HG03571 (cell line): ENCODE measurements at regions not wholly inside any gene's neighbourhood (a gene's known extent, or its start where the extent isn't known, plus 50 kb on each side); places are given as distances from the start of the nearest gene placed in this dataset.

ENCODE experiments used
- ATAC-seq: cut with Tn5 transposase; IDR thresholded peaks from one replicate; pipeline ENCODE4 v1.9.1; 2021; ENCODE audit not compliant: unreplicated experiment

DNA sequence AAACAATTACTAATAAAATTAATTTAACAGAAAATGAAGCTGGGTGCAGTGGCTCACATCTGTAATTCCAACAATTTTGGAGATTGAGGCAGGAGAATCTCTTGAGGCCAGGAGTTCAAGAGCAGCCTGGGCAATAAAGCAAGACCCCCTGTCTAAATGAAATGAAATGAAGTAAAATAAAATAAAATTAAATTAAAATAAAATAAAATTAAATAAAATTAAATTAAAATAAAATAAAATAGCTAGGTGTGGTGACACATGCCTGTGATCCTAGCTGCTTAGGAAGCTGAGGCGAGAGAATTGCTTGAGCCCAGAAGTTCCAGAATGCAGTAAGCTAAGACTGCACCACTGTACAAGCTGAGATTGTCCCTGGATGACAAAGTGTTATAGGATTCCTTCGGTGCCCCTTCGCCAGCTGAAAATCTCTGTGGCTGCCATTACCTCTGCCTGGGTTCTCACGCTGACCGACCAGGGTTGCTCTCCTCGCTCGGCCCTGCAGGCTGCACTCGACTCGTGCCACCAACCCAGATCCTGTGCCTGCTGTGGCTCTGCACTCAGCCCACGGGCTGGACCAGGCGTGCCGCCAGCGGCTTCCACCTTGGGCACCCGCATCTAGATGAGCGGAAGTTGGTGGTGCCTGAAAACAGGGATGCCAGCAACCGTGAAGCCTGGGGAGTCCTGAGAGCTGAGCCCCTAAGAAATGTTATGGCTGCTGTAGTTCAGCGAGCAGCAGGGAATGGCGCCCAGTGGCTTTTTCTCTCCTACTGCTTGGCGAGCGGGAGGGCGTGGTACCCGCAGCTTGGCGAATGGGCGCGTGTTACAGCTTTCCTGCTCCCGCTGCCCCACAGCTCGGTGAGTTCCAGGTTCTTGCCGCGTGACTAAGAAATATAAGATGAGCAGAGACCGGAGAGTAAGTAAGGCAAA, 539.2 kb upstream of the PCDH9 start:
- ATAC-seq, result no peak

DNA sequence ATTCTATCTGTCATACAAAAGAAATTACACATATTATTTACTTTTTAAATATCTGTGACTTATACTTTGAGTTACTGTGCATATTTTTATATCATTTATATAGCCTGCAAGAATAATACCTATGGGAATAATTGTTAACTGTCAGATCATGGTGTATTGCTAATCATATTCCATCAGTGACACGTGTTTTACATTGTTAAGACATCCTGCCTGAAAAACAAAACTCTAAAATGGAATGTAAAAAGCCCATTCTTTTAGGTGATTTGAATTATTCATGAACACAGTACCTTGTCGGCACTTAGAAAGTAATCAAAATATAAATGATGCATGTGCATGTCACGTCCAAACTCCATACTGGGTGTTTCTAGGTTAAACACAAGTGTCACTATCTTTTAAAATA, 533.8 kb upstream of the PCDH9 start:
- no peak for ATAC-seq

GRCh38 chr13:67763384-67763783, 533.2 kb upstream of the PCDH9 start:
- ATAC-seq, result no peak

GRCh38 chr13:67758975-67759374, 528.8 kb upstream of the PCDH9 start:
- no peak for ATAC-seq

GRCh38 chr13:67754012-67754411, 523.9 kb upstream of the PCDH9 start:
- no peak for ATAC-seq

DNA sequence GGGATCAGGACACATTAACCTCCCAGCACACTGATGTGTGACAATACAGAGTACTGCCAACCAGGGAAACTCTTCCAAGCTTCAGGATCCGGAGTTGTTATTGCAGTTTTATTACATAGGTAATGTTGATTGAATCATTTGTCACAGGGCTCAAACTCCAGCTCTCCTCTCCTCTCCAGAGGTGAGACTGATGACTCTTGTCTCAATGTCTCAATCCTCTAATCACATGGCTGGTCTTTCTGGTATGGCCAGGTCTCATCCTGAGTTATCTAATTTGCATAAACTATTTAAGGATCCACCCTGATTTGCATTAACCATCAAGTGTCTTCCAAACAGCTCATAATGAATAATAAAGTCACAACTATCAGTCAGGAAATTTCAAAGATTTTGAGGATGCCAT, 522.6 kb upstream of the PCDH9 start:
- ATAC-seq, result no peak

GRCh38 chr13:67742478-67742877, 512.3 kb upstream of the PCDH9 start:
- no peak for ATAC-seq

DNA sequence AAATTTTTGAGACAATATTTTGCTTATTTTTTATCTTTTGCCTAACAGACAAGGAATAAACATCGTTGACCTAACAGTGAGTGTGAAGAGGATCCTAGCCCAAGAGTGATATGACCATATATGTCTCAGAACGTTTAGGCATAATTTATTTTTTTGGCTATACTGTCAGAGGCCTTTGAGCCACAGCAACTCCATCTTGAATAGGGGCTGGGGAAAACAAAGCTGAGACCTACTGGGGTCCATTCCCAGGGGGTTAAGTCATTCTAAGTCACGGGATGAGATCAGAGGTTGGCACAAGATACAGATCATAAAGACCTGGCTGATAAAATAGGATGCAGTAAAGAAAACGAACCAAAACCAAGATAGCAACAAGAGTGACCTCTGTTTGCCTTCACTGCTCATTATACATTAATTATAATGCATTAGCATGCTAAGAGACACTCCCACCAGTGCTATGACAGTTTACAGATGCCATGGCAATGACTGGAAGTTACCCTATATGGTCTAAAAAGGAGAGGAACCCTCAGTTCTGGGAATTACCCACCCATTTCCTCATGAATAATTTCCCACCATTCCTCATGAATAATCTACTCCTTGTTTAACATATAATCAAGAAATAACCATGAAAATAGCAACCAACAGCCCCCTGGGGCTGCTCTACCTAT, 510.9 kb upstream of the PCDH9 start:
- ATAC-seq, result no peak

- no peak for ATAC-seq
Measured at GRCh38 chr13:67736646-67737420, 506.7 kb upstream of the PCDH9 start.

- ATAC-seq, result no peak
Measured at GRCh38 chr13:67735651-67736050, 505.5 kb upstream of the PCDH9 start.

DNA sequence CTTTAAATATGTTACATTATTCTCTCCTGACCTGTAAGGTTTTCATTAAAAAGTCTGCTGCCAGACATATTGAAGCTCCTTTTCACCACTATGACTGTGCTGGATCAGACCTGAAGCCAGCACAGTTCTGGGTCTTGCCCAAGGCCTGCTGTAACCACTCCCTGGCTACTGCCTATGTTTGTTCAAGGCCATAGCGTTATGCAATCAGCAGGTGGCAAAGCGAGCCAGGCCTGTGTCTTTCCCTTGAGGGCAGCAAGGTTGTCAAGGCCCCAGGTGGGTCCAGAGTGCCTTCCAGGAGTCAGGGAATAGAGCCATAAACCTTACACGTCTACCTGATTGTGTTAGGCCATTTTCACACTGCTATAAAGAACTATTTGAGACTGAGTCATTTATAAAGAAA, 496.8 kb upstream of the PCDH9 start:
- no peak for ATAC-seq

- no peak for ATAC-seq
Measured at GRCh38 chr13:67725999-67726398, 495.9 kb upstream of the PCDH9 start.

- no peak for ATAC-seq
Measured at GRCh38 chr13:67713571-67713970, 483.4 kb upstream of the PCDH9 start.

GRCh38 chr13:67696775-67697174, 466.6 kb upstream of the PCDH9 start:
- no peak for ATAC-seq

DNA sequence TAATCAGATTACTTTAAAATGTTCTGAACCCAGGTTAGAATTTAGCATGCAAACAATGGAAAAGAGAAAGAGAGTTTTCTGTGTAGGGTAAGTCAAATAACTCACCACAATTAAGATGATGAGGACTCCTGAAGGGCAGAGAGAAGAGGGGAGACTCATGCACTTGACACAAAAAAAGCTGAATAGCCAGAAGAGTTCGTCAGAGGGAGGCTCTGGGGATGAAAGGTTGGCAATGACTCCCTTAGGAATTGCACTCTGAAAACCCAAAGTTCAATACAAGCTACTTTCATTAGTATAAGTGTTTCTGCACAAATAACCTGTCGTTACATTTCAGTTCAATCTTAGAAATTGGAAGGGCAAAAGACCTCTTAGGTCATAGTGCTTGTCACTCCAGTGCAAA, 434.4 kb upstream of the PCDH9 start:
- no peak for ATAC-seq

GRCh38 chr13:67662997-67663396, 432.9 kb upstream of the PCDH9 start:
- no peak for ATAC-seq

GRCh38 chr13:67652887-67653286, 422.8 kb upstream of the PCDH9 start:
- ATAC-seq, result no peak

GRCh38 chr13:67651908-67652465, 421.9 kb upstream of the PCDH9 start:
- no peak for ATAC-seq

DNA sequence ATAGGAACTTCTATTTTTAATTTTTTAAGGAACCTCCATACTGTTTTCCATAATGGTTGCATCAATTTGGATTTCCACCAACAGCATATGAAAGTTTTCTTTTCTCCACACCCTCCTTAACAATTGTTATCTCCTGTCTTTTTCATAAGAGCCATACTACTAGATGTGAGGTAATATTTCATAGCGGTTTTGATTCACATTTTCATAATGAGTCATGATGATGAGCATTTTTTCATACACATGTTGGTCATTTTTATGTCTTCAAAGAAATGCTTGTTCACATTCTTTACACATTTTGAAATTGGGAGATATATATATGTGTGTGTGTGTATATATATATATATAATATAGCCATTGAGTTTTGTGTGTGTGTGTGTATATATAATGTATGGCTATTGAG, 420.3 kb upstream of the PCDH9 start:
- ATAC-seq, result no peak

DNA sequence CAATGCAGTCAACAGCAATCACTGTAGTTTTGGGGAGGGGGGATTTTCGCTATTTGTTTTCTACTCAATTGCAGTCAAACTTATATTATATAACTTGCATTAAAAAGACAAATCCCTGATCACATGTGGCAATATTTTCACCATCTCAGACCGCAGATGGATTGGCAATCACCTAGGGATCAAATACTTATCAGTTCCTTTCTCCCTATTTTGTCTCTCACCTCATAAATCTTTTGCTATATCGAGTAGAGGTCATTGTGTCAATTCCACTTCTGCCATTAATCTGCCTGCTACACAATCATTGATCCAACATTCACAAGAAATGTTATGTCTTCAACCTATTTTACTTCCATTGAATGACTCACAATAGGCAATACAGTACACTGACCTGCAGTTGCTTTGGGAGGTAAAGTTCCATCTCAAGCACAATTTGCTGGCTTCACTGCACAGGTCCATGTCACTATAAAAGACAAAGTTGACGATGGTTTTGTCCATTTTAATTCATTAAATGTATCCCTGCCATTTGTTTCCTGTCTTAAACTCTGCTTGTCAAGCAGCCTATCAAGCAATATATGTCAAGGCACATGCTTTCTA, 415.8 kb upstream of the PCDH9 start:
- ATAC-seq, result no peak

DNA sequence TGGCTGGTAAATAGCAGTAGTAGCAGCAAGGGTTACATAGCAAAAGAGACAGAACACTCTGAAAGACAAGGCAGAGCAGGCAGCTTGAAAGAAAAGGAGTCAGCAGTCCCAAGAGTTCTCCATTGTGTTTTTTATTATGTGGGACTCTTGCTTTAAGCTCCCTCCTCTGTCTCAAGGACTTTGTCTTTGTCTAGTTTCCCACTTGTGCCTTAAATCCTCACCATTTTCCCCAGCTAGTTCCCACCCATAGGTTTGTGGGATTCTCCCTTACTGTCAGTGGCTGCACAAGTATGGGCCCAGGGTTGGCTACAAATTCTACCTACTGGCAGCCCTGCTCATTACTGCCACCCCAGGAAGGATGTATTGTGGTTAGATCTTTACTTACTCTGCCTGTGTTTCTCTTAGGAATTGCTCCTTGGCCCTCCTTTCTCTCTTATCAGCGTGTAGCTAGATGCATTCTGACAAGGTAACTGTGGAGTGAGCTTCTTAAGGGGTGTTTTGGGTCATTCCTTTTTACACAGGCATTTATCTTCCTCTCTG, 413.4 kb upstream of the PCDH9 start:
- ATAC-seq, result no peak
